ENCODE measurements at regions not wholly inside any gene's neighbourhood (a gene's known extent, or its start where the extent isn't known, plus 50 kb on each side); places are given as distances from the start of the nearest gene placed in this dataset.
A peak's percentile ranks its signal among the peaks of the same experiment; 100 is the strongest.
"Not testable (repeated sequence)": the region's sequence is repeated elsewhere in the genome, so short reads cannot be mapped to it uniquely, and the experiment has no call there.

- peak; percentile 11 for DNase-seq
Observed at GRCh38 chr5:152177626-152178349, 227.3 kb downstream of the NMUR2 start.

DNA sequence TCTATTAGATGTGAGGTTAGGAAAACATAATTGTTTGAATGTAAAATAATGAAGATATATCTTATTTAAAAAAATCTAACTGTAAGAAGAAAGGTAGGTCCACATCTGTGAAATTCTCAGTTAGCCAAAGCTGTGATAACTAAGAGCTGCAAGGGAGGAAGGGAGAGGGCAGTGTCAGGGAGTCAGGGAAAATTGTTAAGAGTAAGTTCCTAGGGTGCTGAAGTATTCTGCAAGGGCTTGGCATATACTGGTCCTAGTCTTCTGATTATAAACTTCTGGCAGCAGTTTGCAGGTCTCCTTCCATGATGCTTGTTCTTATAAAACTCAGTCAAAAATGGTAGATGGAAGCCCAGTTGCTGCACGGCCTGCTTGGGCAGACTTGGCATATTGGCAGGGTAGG, 233.2 kb downstream of the NMUR2 start:
- DNase-seq: no peak

- no peak for DNase-seq
Observed at GRCh38 chr5:152170350-152170749, 234.7 kb downstream of the NMUR2 start.

DNA sequence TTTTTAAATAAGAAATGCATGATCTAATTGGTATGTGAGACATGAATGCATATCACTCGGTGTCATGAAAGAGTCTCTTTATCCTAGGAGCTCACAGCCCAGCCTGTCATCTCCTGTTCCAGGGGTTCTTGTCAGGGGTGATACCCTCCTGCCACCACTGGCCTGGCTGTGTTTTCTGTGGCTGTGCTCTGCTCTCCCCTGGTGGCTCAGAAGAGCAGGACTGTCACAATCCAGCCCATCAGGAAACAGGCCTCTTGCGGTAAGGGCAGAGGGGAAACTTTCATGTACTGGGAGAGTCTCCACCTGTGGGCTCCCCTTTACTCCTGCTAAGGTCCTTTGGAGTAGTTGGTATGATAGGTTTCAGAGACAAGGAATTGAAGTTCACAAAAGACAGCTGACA, 240.2 kb upstream of the GLRA1 start:
- DNase-seq: no peak

- not testable (repeated sequence) for DNase-seq
Observed at GRCh38 chr5:152159894-152160293, 235.2 kb upstream of the GLRA1 start.

- DNase-seq: not testable (repeated sequence)
Observed at GRCh38 chr5:152154452-152154851, 229.8 kb upstream of the GLRA1 start.

DNA sequence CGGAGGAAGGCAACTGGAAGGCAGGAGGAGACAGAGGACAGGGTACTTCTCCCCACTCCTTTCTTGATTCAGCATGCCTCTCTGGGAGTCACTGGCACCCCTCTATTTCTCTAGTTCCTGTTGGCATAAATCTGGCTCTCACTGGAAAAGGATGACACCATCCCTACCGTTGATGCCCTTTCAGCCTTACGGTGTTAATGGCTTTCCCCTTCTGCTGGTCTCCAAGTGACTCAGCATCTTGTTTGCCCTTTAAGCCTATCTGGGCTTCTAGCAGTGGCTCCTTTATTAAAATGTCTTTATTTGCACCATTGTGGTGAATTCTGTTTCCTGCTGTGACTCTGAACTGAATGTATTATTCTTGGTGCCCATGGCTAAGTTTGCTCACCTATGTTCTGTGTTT, 227.3 kb upstream of the GLRA1 start:
- no peak for DNase-seq

DNA sequence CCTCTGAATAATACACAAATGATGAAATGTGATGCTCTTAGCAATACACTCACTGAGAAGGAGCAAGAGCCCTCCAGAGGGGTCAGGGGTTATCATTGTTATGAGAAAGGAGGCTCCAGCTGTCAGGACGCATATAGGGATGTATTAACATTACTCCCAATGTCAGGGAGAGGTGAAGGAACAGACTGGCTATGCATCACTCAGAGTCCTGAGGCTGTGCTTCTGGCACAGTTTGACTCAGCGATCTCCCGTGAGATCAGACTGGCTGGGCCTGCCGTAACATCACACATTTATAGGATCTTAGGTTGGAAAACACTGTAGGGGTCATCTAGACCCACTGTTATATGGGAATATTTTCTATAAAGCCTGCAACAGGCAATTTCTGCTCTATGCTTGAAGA, 226.5 kb upstream of the GLRA1 start:
- peak; percentile 34 for DNase-seq

DNA sequence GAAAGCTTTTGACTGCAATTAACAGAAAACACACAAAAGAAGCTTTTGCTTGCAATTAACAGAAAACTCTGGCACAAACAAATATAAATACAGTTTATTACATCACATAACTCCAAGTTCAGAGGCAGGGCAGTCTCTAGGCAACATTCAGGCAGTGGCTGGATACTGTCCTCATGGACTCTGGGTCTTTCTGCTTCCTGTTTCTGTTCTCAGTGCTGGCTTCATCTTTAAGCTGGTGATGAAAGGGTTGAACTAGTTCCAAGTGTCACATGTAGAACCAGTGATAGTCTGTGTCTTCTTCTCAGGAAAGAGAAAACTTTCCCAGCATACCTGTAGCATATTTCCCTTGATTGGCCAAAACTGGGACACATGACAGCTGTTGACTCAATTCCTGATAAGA, 222.6 kb upstream of the GLRA1 start:
- no peak for DNase-seq

GRCh38 chr5:152146566-152146965, 221.9 kb upstream of the GLRA1 start:
- DNase-seq: no peak

- peak; percentile 30 for DNase-seq
Observed at GRCh38 chr5:152144556-152144955, 219.9 kb upstream of the GLRA1 start.

DNA sequence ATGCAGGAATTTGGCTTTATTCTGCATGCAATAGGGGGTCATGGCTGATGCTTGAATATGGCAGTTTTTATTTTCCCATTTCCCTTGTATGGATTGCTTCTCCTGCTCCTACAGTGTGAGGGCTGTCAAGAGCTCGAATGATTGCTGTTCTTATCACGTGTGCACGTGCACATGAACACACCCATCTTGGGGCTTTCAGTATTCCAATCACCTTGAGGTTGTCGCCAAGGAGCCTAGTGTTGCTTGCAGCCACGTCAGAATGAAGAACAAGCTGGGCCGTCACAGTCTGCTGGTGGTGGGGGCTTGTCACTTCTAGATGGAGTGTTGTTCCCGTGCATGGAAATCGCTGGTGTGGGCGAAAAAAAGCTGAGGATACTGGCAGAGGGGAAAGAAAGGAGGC, 219.4 kb upstream of the GLRA1 start:
- no peak for DNase-seq

DNA sequence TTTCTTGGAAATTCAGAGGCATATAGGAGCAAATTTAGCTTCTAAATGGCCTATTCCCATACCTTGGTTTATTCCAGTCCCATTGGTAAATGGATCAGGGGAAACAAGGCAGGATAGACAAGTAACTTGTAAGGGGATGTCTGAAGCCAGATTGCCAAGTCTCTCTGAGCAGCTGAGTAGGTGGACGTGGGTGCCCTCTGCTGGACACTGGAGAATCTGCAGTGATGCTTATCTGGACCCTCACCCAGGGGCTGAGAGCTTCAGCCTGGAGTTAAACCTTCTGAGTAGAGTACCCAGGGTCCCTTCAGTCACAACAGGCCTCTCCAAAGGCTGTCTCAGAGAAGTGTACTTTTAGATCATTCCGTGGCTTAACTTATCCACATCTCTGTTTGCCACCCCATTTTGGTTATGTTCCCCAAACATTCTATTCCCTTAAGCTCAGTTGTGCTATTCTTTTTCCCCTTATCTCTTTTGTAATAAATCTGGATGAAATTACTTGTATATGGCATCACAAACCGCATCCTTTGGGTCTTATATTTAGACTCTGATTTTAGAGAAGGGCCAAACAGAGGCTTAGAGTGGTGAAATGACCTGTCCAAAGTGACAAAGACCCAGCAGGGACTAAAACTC, 218.3 kb upstream of the GLRA1 start:
- peak; percentile 91 for DNase-seq

DNA sequence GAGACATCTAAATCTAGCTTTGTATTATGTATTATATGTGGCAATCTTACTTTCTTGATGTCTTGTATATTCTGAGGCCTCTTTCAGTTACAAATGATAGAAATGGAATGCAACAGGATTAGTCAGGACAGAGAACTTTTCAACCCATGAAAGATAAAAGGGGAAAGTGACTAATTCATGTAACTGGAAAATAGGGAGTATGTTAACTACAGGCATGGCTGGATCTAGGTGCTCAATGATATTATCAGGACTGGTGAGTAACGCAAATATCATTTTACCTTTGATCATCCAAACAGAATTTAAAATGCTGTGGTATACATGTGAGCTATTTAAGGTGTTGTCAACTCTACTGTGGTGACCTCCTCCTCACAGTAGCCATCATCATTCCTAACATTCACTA, 215.7 kb upstream of the GLRA1 start:
- no peak for DNase-seq

- DNase-seq: no peak
Observed at GRCh38 chr5:152137063-152137462, 212.4 kb upstream of the GLRA1 start.

DNA sequence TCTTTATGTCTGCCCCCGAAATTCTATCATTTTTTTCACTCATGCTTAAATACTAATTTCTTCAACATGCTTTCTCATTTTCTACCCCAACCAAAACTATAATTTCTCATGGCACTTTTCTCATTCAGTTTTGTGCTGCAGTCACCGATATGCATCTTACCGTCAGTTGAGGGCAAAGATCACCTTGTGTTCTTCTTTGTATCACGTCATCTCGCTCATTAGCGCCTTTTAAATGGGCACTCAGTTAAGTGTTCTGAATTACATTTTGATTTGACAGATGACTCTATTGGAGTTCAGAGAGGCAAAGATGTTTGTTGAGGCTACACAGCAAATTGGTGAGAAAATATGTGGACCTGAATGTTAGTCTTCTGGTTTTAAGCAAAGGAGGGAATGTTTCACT, 211.7 kb upstream of the GLRA1 start:
- DNase-seq: no peak

- no peak for DNase-seq
Observed at GRCh38 chr5:152135827-152136226, 211.2 kb upstream of the GLRA1 start.

DNA sequence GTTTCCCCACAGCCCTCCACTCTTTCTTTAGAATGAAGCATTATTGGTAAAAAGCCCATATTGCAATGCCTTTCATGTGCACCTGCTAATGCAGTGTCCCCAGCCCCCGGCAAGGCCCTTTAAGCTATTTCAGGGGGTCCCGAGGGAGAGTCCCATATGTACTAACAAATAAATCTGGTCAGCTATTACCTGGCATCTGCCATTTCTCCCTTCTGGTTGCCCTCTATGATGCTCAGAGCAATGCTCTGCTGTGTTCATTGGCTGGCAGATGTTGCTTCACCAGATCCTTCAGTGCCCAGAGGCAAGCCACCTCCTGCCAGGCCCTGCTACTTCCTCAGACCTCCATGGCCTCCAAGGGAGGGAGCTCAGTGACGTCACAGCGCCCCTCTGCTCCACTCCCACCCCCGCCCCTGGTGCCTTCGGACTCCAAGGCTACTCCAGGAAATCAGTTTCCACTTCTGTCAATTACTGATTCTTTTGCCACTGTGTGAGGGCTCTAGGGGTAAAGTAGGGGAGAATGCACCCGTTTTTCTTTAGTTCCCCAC, 201.1 kb upstream of the GLRA1 start:
- peak; percentile 13 for DNase-seq

DNA sequence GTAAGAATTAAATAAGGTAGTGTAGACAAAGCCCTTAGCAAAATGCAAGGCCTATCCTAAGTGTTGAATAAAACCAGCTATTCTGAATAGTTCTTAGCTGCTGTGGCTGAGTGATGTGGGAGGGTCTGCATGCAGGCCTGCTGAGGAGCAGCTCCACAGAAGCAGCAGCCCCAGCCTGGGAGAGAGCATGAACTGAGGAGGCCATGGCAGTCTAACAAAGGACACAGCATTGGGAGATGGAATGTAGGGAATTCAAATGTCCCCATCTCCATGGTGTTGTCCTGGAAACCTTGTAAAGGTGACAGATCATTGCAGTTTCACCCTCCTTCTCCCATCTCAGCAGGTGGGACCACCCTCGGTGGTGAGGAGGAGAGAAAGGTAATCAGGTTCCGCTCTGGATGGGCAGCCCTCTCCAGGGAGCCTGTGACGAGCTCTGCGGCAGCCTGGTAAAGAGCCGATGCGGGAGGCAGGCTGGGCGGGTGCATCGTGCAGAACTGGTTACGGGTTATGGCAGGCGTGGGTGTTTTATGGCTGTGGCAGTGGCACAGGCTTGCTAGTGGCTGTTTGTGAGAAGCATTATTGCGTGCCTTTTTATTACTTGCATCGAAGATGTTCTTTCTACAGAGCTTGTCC, 199.9 kb upstream of the GLRA1 start:
- peak; percentile 24 for DNase-seq

GRCh38 chr5:152118676-152119470, 194.2 kb upstream of the GLRA1 start:
- DNase-seq: no peak

DNA sequence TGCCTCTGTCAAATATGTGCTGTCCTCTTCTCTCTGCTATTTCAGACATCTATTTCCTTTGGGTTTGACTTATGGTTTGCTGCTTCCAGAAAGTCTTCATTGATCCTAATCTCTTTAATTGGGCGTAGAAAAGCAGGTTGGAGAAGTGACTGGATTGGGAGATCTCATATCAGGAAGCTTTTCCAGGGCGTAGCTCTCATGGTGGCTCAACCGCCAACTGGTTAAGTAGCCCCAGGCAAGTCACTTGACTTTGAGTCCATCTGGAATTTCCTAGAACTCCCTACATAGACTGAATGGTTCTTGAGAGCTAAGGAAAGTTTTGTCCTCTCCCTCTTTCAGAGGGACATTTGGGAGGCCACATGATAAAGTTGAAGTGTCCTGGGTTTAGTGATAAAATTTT, 192.3 kb upstream of the GLRA1 start:
- no peak for DNase-seq

- DNase-seq: no peak
Observed at GRCh38 chr5:152113401-152113800, 188.8 kb upstream of the GLRA1 start.

DNA sequence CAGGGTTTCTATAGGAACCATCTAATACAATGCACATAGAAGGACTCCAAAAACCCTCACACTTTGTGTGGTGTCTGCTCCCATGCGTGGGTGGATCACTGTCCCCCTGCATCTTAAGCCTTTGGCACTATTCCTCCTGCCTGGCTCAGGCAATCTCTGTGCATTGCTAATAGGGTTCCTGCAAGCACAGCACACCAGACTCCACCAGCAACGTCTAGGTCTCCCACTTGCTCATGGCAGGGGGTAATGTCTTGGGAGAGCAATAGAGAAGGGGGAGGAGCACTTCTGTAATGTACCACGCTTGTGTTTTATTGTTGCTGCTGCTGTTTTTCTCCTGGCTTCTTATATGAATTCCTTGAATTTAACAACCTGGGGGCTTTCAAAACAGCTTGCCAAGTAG, 182.6 kb upstream of the GLRA1 start:
- no peak for DNase-seq

Measured in eye (tissue), 1 donor.